GM21515 (cell line): ENCODE measurements at regions not wholly inside any gene's neighbourhood (a gene's known extent, or its start where the extent isn't known, plus 50 kb on each side); places are given as distances from the start of the nearest gene placed in this dataset.
"Not testable (repeated sequence)": the region's sequence is repeated elsewhere in the genome, so short reads cannot be mapped to it uniquely, and the experiment has no call there.

ENCODE experiments used
- ATAC-seq: cut with Tn5 transposase; IDR thresholded peaks from one replicate; pipeline ENCODE4 v1.9.1; 2021; ENCODE audit not compliant: unreplicated experiment

- no peak for ATAC-seq
Observed at GRCh38 chr5:36422952-36423351, 121.2 kb upstream of the RANBP3L start.

GRCh38 chr5:36423578-36424307, 122.0 kb upstream of the RANBP3L start:
- ATAC-seq, result no peak

- not testable (repeated sequence) for ATAC-seq
Observed at GRCh38 chr5:36426070-36426469, 124.4 kb upstream of the RANBP3L start.

- ATAC-seq, result no peak
Observed at GRCh38 chr5:36435516-36435915, 133.8 kb upstream of the RANBP3L start.

GRCh38 chr5:36436306-36436705, 134.6 kb upstream of the RANBP3L start:
- no peak for ATAC-seq

GRCh38 chr5:36438765-36439561, 137.3 kb upstream of the RANBP3L start:
- ATAC-seq, result no peak

GRCh38 chr5:36440300-36440699, 138.6 kb upstream of the RANBP3L start:
- ATAC-seq, result no peak

GRCh38 chr5:36441280-36441679, 139.6 kb upstream of the RANBP3L start:
- ATAC-seq, result no peak

GRCh38 chr5:36442352-36442751, 140.7 kb upstream of the RANBP3L start:
- ATAC-seq, result no peak

- no peak for ATAC-seq
Observed at GRCh38 chr5:36442796-36443195, 141.1 kb upstream of the RANBP3L start.

GRCh38 chr5:36443941-36444340, 142.2 kb upstream of the RANBP3L start:
- ATAC-seq, result no peak

GRCh38 chr5:36444582-36445418, 143.1 kb upstream of the RANBP3L start:
- no peak for ATAC-seq

GRCh38 chr5:36447776-36448175, 146.1 kb upstream of the RANBP3L start:
- ATAC-seq, result no peak

- ATAC-seq, result no peak
Observed at GRCh38 chr5:36450229-36451014, 148.7 kb upstream of the RANBP3L start.

GRCh38 chr5:36452424-36453006, 150.8 kb upstream of the RANBP3L start:
- ATAC-seq, result no peak

GRCh38 chr5:36457511-36458270, 148.7 kb upstream of the SLC1A3 start:
- ATAC-seq, result no peak

- ATAC-seq, result no peak
Observed at GRCh38 chr5:36458746-36459145, 147.7 kb upstream of the SLC1A3 start.

GRCh38 chr5:36459176-36460135, 146.9 kb upstream of the SLC1A3 start:
- no peak for ATAC-seq
